GM23338 (cell line): ENCODE measurements at regions not wholly inside any gene's neighbourhood (a gene's known extent, or its start where the extent isn't known, plus 50 kb on each side); places are given as distances from the start of the nearest gene placed in this dataset.

Experiments
- ATAC-seq: fragments of 200-7000 bp; cut with Tn5 transposase; 3 replicates; pipeline ENCODE4 v1.9.1; 2020
- DNase-seq: peaks from one replicate; pipeline ENCODE4 v3.0.0-alpha.2; 2015; ENCODE audit warnings: low spot score
- H2AFZ ChIP-seq: fragments of 200-600 bp; sonication (generic); 2 replicates; pipeline ENCODE4 v1.8.0; 2016; ENCODE audit warnings: antibody characterized with exemption, mild to moderate bottlenecking, moderate library complexity
- H3F3A ChIP-seq: fragments of 200-600 bp; sonication (generic); replicated peaks from 2 replicates; pipeline ENCODE4 v1.8.0; 2017; ENCODE audit warnings: antibody characterized with exemption, mixed run types, low read depth
- H3K27ac ChIP-seq: fragments of 200-600 bp; sonication (generic); 2 replicates; pipeline ENCODE4 v1.6.1; 2016; ENCODE audit warnings: low read depth
- H3K27me3 ChIP-seq: fragments of 200-600 bp; sonication (generic); 2 replicates; pipeline ENCODE4 v1.8.0; 2016; ENCODE audit warnings: mild to moderate bottlenecking, mixed run types, moderate library complexity; ENCODE audit not compliant: insufficient read depth
- H3K36me3 ChIP-seq: fragments of 200-600 bp; sonication (generic); 2 replicates; pipeline ENCODE4 v1.8.0; 2016; ENCODE audit warnings: mild to moderate bottlenecking; ENCODE audit not compliant: insufficient read depth
- H3K4me1 ChIP-seq: fragments of 200-600 bp; sonication (generic); 2 replicates; pipeline ENCODE4 v1.8.0; 2016; ENCODE audit warnings: mild to moderate bottlenecking, moderate library complexity; ENCODE audit not compliant: insufficient read depth
- H3K4me2 ChIP-seq: fragments of 200-600 bp; sonication (generic); 2 replicates; pipeline ENCODE4 v1.7.1; 2017; ENCODE audit warnings: mixed run types
- H3K4me3 ChIP-seq: fragments of 200-600 bp; sonication (generic); 2 replicates; pipeline ENCODE4 v1.6.1; 2016; ENCODE audit warnings: mixed run types
- H3K79me2 ChIP-seq: fragments of 200-600 bp; sonication (generic); replicated peaks from 2 replicates; pipeline ENCODE4 v1.8.0; 2017; ENCODE audit warnings: mild to moderate bottlenecking; ENCODE audit not compliant: insufficient read depth
- H3K9me2 ChIP-seq: fragments of 200-600 bp; sonication (generic); 2 replicates; pipeline ENCODE4 v1.8.0; 2017; ENCODE audit not compliant: insufficient read depth
- H4K20me1 ChIP-seq: fragments of 200-600 bp; sonication (generic); replicated peaks from 2 replicates; pipeline ENCODE4 v1.8.0; 2017; ENCODE audit warnings: mild to moderate bottlenecking; ENCODE audit not compliant: insufficient read depth
- H3K27ac Mint-ChIP-seq: 2 replicates; pipeline ENCODE4 v1.8.0; 2020; ENCODE audit warnings: inconsistent platforms, mild to moderate bottlenecking, moderate library complexity, mixed read lengths
- H3K27me3 Mint-ChIP-seq: 3 replicates; pipeline ENCODE4 v1.8.0; 2022; ENCODE audit warnings: low read depth, mild to moderate bottlenecking, moderate library complexity, mixed read lengths, inconsistent platforms; ENCODE audit not compliant: insufficient read depth, poor library complexity
- H3K36me3 Mint-ChIP-seq: 3 replicates; pipeline ENCODE4 v1.8.0; 2021; ENCODE audit warnings: low read depth, mild to moderate bottlenecking, inconsistent platforms, moderate library complexity, mixed read lengths
- H3K4me1 Mint-ChIP-seq: 3 replicates; pipeline ENCODE4 v1.8.0; 2020; ENCODE audit warnings: mild to moderate bottlenecking, inconsistent platforms, mixed read lengths
- H3K4me3 Mint-ChIP-seq: 3 replicates; pipeline ENCODE4 v1.8.0; 2021; ENCODE audit warnings: moderate library complexity, mild to moderate bottlenecking, inconsistent platforms, mixed read lengths
- H3K9me3 Mint-ChIP-seq: 3 replicates; pipeline ENCODE4 v1.8.0; 2020; ENCODE audit warnings: moderate library complexity, mild to moderate bottlenecking, inconsistent platforms, mixed read lengths
- CREB1 ChIP-seq: fragments of 250-450 bp; sonication (Bioruptor Pico); IDR thresholded peaks from 2 replicates; pipeline ENCODE4 v1.5.0; 2020; ENCODE audit warnings: low read depth, mild to moderate bottlenecking, moderate library complexity
- EZH2 ChIP-seq: fragments of 200-600 bp; sonication (generic); IDR thresholded peaks from one replicate; pipeline ENCODE4 v1.8.0; 2017; ENCODE audit warnings: antibody characterized with exemption, mild to moderate bottlenecking, low read depth; ENCODE audit not compliant: unreplicated experiment
- EZH2phosphoT487 ChIP-seq: fragments of 200-600 bp; sonication (generic); IDR thresholded peaks from one replicate; pipeline ENCODE4 v1.8.1; 2018; ENCODE audit warnings: antibody characterized with exemption; ENCODE audit not compliant: unreplicated experiment
- JUNB ChIP-seq: IDR thresholded peaks from one replicate; pipeline ENCODE4 v1.6.1; 2016; ENCODE audit warnings: antibody characterized with exemption; ENCODE audit not compliant: unreplicated experiment
- POLR2AphosphoS5 ChIP-seq: IDR thresholded peaks from 2 replicates; pipeline ENCODE4 v1.6.1; 2016; ENCODE audit warnings: antibody characterized with exemption, low read depth
- STAT1 ChIP-seq: IDR thresholded peaks from one replicate; pipeline ENCODE4 v1.6.1; 2016; ENCODE audit warnings: antibody characterized with exemption; ENCODE audit not compliant: unreplicated experiment
- ZNF114 ChIP-seq: fragments of 250-450 bp; sonication (Bioruptor Pico); IDR thresholded peaks from 2 replicates; pipeline ENCODE4 v1.5.0; 2020; ENCODE audit warnings: mild to moderate bottlenecking, moderate library complexity
- TF ChIP-seq, protein P1 (sequence below): fragments of 250-450 bp; sonication (Bioruptor Pico); IDR thresholded peaks from 2 replicates; pipeline ENCODE4 v1.5.0; 2020; ENCODE audit warnings: mild to moderate bottlenecking, moderate library complexity
- TF ChIP-seq, protein P2 (sequence below): IDR thresholded peaks from 2 replicates; pipeline ENCODE4 v1.6.1; 2016; ENCODE audit warnings: antibody characterized with exemption
- TF ChIP-seq, protein P3 (sequence below): IDR thresholded peaks from one replicate; pipeline ENCODE4 v1.6.1; 2018; ENCODE audit warnings: antibody characterized with exemption; ENCODE audit not compliant: unreplicated experiment
- TF ChIP-seq, protein P4 (sequence below), 2 experiments: fragments of 200-600 bp in 1 of 2; sonication (generic) in 1 of 2; conservative IDR thresholded peaks; 2 replicates each; pipeline versions ENCODE4 v1.5.1 to v1.6.1; 2016 to 2017; ENCODE audit warnings: antibody characterized with exemption in 2 of 2, low read depth in 2 of 2, mild to moderate bottlenecking in 2 of 2, moderate library complexity in 1 of 2

DNA sequence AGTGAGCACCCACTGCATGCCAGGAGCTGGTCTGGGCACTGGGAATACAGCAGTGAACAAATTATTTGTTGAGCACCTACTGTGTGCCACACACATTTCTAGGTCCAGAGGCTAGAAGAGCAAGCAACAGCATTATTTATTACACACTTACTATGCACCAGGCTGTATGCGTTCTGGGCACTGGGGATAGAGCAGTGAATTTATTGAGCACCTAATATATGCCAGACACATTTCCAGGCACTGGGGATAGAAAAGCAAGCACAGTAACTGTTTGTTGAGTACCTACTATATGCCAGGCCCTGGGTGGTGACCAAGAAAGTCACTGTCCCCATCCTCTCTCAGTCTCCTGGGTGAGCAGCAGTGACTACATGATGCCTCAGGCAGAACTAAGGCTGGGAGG is 107.5 kb upstream of the NCOR2 start (continued):
- TF ChIP-seq STAT1 = no peak

DNA sequence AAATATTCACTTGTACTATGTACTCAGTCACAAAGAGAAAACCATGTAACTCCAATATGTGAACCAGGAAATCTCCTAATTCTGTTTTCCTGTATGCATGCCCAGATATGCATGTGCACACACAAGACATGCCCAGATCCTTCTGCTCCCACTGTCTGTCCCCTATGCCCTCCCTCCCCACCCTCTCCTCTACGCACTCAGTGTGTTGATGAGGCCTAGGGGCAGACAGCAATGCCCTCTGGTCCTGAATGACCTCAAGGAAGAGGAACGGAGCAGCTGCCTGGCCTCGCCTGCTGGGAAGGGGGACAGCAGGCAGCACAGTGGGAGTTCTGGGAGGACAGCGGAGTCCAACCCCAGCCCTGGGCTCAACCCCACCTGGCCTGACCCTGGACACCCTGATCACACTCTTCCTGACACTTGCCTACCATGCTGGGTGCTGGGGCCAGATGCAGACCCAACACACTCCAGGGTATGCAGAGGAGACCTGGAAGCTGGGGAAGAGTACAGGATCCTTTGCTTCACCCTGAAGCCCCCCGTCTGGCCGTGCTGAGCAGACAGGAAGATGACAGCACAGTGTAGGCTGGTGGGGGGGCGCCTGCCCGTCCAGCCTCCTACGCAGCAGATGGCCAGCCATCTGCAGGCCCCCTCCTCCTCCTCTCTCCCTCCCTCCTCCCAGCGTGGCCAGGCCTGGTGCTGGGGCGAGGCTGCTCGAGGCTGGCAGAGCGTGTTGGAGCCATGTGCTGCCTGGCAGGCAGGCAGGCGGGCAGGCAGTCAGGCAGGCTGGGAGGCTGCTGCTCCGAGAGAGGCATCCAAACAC is 106.6 kb upstream of the NCOR2 start:
- Histone ChIP-seq H3K27me3 (no peaks in the 10 kb centered on the region), H4K20me1 (no peaks in the 10 kb centered on the region), H3K4me2 (no peak overlapping the region), H3K79me2 (no peaks in the 10 kb centered on the region), H3K27ac (no peak overlapping the region), H2AFZ (no peak overlapping the region), H3K4me1 (no peaks in the 10 kb centered on the region), H3K36me3 (no peaks in the 10 kb centered on the region), H3K9me2 (no peaks in the 10 kb centered on the region), H3F3A (peaks cover 9% of the 10 kb centered on the region; the same call in 1 of the 2 replicates), H3K4me3 (no peak overlapping the region)
- Mint-ChIP-seq H3K4me3 (no peak overlapping the region), H3K9me3 (no peaks in the 10 kb centered on the region; the same call in 2 of the 3 replicates), H3K36me3 (no peaks in the 10 kb centered on the region; the same call in 2 of the 3 replicates), H3K27ac (no peak overlapping the region), H3K4me1 (peaks cover 9% of the 10 kb centered on the region; the same call in 2 of the 3 replicates), H3K27me3 (peaks cover 3% of the 10 kb centered on the region)
- no peak for ATAC-seq
- DNase-seq = no peak
- TF ChIP-seq ZNF114 (CRISPR knock-in tag) (no peak), CREB1 (no peak), STAT1 (no peak), EZH2 (no peak), JUNB (no peak), EZH2phosphoT487 (no peak), POLR2AphosphoS5 (no peak)
- TF ChIP-seq, protein P1, sequence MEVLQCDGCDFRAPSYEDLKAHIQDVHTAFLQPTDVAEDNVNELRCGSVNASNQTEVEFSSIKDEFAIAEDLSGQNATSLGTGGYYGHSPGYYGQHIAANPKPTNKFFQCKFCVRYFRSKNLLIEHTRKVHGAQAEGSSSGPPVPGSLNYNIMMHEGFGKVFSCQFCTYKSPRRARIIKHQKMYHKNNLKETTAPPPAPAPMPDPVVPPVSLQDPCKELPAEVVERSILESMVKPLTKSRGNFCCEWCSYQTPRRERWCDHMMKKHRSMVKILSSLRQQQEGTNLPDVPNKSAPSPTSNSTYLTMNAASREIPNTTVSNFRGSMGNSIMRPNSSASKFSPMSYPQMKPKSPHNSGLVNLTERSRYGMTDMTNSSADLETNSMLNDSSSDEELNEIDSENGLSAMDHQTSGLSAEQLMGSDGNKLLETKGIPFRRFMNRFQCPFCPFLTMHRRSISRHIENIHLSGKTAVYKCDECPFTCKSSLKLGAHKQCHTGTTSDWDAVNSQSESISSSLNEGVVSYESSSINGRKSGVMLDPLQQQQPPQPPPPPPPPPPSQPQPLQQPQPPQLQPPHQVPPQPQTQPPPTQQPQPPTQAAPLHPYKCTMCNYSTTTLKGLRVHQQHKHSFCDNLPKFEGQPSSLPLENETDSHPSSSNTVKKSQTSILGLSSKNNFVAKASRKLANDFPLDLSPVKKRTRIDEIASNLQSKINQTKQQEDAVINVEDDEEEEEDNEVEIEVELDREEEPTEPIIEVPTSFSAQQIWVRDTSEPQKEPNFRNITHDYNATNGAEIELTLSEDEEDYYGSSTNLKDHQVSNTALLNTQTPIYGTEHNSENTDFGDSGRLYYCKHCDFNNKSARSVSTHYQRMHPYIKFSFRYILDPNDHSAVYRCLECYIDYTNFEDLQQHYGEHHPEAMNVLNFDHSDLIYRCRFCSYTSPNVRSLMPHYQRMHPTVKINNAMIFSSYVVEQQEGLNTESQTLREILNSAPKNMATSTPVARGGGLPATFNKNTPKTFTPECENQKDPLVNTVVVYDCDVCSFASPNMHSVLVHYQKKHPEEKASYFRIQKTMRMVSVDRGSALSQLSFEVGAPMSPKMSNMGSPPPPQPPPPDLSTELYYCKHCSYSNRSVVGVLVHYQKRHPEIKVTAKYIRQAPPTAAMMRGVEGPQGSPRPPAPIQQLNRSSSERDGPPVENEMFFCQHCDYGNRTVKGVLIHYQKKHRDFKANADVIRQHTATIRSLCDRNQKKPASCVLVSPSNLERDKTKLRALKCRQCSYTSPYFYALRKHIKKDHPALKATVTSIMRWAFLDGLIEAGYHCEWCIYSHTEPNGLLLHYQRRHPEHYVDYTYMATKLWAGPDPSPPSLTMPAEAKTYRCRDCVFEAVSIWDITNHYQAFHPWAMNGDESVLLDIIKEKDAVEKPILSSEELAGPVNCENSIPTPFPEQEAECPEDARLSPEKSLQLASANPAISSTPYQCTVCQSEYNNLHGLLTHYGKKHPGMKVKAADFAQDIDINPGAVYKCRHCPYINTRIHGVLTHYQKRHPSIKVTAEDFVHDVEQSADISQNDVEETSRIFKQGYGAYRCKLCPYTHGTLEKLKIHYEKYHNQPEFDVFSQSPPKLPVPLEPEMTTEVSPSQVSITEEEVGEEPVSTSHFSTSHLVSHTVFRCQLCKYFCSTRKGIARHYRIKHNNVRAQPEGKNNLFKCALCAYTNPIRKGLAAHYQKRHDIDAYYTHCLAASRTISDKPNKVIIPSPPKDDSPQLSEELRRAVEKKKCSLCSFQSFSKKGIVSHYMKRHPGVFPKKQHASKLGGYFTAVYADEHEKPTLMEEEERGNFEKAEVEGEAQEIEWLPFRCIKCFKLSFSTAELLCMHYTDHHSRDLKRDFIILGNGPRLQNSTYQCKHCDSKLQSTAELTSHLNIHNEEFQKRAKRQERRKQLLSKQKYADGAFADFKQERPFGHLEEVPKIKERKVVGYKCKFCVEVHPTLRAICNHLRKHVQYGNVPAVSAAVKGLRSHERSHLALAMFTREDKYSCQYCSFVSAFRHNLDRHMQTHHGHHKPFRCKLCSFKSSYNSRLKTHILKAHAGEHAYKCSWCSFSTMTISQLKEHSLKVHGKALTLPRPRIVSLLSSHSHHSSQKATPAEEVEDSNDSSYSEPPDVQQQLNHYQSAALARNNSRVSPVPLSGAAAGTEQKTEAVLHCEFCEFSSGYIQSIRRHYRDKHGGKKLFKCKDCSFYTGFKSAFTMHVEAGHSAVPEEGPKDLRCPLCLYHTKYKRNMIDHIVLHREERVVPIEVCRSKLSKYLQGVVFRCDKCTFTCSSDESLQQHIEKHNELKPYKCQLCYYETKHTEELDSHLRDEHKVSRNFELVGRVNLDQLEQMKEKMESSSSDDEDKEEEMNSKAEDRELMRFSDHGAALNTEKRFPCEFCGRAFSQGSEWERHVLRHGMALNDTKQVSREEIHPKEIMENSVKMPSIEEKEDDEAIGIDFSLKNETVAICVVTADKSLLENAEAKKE (CRISPR knock-in tag) = no peak
- TF ChIP-seq, protein P2, sequence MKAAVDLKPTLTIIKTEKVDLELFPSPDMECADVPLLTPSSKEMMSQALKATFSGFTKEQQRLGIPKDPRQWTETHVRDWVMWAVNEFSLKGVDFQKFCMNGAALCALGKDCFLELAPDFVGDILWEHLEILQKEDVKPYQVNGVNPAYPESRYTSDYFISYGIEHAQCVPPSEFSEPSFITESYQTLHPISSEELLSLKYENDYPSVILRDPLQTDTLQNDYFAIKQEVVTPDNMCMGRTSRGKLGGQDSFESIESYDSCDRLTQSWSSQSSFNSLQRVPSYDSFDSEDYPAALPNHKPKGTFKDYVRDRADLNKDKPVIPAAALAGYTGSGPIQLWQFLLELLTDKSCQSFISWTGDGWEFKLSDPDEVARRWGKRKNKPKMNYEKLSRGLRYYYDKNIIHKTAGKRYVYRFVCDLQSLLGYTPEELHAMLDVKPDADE = no peak
- TF ChIP-seq, protein P3, sequence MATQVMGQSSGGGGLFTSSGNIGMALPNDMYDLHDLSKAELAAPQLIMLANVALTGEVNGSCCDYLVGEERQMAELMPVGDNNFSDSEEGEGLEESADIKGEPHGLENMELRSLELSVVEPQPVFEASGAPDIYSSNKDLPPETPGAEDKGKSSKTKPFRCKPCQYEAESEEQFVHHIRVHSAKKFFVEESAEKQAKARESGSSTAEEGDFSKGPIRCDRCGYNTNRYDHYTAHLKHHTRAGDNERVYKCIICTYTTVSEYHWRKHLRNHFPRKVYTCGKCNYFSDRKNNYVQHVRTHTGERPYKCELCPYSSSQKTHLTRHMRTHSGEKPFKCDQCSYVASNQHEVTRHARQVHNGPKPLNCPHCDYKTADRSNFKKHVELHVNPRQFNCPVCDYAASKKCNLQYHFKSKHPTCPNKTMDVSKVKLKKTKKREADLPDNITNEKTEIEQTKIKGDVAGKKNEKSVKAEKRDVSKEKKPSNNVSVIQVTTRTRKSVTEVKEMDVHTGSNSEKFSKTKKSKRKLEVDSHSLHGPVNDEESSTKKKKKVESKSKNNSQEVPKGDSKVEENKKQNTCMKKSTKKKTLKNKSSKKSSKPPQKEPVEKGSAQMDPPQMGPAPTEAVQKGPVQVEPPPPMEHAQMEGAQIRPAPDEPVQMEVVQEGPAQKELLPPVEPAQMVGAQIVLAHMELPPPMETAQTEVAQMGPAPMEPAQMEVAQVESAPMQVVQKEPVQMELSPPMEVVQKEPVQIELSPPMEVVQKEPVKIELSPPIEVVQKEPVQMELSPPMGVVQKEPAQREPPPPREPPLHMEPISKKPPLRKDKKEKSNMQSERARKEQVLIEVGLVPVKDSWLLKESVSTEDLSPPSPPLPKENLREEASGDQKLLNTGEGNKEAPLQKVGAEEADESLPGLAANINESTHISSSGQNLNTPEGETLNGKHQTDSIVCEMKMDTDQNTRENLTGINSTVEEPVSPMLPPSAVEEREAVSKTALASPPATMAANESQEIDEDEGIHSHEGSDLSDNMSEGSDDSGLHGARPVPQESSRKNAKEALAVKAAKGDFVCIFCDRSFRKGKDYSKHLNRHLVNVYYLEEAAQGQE = no peak
- TF ChIP-seq, protein P4, sequence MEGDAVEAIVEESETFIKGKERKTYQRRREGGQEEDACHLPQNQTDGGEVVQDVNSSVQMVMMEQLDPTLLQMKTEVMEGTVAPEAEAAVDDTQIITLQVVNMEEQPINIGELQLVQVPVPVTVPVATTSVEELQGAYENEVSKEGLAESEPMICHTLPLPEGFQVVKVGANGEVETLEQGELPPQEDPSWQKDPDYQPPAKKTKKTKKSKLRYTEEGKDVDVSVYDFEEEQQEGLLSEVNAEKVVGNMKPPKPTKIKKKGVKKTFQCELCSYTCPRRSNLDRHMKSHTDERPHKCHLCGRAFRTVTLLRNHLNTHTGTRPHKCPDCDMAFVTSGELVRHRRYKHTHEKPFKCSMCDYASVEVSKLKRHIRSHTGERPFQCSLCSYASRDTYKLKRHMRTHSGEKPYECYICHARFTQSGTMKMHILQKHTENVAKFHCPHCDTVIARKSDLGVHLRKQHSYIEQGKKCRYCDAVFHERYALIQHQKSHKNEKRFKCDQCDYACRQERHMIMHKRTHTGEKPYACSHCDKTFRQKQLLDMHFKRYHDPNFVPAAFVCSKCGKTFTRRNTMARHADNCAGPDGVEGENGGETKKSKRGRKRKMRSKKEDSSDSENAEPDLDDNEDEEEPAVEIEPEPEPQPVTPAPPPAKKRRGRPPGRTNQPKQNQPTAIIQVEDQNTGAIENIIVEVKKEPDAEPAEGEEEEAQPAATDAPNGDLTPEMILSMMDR (conservative IDR thresholded peaks at IDR 0.05; ENCODE audit: low read depth in 2 of 2) = no peak
